Activated naive CD4-positive, alpha-beta T cell (primary cell): ENCODE measurements at regions not wholly inside any gene's neighbourhood (a gene's known extent, or its start where the extent isn't known, plus 50 kb on each side); places are given as distances from the start of the nearest gene placed in this dataset.

Experiments
- DNase-seq, 4 experiments: peaks; one replicate each; lab custom pipeline; 2025; lab: John Stamatoyannopoulos, UW

DNA sequence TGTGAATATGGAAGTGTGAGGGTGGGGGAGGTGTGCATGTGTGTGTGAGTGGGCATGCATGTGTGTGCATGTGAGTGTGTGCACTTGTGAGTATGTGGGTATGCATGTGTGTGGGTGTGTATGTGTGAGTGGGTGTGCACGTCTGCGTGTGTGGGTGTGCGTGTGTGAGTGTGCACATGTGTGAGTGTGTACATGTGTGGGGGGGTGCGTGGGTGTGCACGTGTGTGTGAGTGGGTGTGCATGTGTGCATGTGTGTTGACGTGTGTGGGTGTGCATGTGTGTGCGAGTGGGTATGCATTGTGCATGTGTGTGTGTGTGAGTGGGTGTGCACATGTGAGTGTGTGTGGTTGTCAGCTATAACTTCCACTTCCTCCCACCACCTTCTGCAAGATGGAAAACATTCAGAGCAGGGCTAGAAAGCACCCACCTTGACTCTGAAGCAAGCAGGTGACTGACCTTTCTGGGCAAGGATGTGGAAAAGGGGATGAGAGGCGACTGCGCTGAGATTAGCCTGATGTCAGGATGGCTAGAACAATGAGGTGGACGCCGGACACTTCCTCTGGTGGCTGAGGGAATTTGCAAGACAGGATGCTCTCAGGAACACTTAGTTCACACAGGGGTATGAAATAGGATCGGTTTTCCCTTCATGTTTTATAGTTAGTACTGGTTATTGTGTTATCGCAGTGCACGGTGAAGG, 103.6 kb downstream of the ACKR3 start:
- DNase-seq = no peak

DNA sequence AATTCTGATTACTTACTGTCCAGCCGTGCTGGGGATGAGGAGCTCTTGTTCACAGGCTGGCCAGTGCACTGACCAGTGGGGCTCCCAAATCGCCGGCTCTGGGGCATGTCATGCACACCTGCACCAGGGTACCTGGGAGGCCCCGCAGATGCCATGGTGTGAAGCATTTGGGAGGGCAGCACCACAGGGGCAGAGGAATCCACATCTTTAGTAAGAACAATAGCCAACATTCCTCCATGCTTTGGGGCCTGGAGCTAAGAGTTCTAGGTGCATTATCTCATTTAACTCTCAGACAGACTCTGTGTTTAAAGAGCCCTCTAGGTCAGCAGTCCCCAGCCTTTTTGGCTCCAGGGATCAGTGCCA, 104.2 kb downstream of the ACKR3 start:
- DNase-seq = no peak

DNA sequence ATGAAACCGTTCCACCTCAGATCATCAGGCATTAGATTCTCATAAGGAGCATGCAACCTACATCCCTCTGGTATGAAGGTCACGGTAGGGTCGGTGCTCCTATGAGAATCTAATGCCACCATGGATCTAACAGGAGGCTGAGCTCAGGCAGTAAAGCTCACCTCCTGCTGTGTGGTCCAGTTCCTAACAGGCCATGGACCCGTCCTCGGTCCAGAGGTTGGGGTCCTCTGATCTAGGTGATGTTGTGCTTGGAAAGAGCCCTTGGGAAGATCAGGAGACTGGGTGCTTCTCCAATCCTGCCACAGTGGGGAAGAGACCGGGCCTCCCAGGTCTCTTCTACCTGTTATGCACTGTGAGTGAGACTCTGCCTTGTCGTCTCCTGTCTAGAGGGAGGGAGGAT, 104.6 kb downstream of the ACKR3 start:
- no peak for DNase-seq

DNA sequence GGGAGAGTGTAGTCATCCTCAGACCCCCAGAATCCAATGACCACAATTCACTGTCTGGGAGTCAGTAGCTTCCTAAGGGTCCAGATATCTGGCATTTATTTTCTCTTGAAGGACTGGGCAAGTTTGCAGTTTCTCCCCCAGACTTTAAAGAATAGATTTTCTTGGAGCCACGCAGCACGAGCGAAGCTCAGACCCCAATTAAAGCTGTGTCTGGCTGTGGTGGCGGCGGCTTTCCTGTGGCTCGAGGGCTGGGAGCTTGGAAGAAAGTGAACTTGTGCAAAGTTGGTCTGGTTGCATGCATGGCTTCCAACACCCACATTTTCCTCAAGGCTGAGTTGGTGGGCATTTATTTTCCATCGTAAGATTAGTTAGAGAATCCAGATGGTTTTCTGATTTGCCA, 105.0 kb downstream of the ACKR3 start:
- DNase-seq = no peak

DNA sequence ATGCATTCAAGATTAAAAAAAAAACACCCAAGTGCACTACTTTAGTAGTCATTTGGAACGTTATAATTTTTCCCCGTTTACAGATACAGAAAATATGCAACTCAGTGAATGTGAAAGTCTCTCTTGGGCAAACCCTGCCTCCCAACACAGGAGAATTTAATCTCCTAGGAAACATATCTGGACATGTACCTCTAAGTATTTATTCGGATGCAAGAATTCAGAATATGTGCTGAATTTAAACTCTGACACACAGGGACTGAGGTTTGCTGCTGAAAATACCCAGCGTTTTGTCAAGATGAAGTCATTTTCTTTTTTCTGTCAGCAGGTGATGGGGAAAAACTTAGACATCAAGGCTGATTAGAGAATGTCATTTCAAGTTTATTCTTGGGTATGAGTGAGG, 105.4 kb downstream of the ACKR3 start:
- no peak for DNase-seq

DNA sequence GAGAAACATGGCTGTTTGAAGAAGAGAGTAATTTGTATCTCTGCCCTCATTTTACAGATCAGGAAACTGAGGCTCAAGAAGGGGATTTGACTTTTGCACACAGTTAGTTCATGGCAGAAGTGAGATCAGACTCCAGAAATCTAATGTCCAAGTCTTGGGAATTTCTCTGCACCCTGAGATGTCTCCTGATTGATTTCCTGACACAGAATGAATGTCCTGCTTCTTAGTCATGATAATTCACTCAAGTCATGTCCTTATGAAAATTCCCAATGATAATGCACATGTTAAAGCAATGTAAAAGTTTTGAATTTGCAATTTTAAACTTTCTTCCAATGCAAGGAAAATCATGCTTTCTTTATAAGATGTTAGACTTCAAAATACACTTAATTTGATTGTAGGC, 105.9 kb downstream of the ACKR3 start:
- no peak for DNase-seq

DNA sequence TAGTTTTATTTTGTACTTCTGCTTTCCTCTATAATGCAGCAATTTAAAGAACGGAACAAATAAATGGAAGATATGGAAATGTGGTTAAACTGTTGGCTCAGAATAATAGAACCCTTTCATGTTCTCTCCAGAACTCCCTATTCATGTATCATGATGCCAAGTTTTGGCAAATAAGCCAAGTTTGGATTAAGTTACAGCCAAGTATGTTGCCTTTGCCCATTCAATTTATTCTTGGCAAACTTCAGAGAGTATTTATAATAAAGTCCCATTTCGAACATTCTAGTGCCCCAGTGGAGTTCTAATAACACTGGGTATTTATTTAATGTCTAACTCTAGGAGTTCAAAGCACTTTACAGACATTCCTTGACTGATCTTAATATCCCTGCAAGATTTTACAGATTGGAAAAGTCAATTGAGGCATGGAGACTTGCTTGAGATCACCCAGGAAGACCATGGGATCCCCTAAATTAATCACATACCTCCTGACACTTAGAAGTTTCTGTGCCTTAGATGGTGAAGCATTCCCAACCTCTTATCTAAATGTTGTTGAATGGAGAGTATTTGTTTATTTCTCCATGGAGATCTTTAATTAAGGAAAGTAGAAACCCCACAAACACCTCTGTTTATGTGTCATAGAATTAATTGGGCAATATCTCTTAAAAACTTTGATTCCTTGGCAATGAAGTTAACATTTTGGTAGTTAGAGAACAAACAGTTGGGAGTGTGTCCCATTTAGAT, 106.7 kb downstream of the ACKR3 start:
- DNase-seq = no peak

DNA sequence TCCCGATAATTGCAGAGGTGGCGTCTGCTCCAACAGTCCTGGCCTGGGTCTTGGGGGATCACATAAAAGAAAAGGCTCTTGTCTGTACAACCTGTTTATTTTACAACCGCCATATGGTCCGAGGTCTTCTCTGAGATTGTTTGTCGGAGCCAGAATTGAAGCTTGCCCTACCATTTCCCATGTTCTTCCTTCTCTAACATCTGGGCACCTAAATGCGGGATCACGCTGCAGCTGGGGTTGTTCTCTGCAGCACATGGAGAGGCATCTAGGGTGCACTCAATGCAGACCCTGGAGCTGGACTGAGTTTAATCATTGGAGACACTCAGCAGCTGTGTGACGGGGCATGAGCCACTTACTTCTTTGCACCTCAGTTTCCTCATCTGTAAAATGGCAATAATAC, 107.7 kb downstream of the ACKR3 start:
- no peak for DNase-seq

DNA sequence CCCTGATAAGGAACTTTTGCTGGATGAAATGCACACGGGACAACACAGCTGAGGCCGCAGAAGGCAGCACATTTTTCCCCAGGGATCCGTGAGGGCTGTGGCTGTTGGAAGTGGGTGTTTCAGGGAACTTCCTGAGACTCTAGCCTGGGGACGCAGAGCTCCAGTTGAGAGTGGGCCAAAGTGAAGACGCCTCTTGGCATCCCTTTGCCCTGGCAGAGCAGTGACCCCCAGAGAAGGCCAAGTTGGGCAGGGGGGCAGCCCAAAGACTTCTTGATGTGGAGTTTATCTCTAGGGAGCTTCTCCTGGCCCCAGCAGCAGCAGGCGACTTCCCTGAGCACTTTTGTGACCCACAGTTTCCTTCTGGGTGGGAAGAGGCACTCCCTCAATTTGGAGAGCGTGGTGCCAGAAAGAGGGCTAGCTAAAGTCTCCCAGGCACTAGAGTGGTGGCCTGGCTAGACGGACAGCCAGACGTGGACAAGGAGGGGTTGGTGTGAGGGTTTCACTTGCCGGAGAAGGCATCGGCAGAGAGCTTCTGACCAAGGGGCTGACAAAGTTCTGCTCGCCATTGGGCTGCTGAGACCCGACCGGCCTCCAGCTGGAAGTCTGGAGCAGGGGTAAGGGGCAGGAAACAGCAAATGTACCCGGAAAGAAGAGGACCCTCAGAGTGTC, 108.8 kb downstream of the ACKR3 start:
- no peak for DNase-seq

DNA sequence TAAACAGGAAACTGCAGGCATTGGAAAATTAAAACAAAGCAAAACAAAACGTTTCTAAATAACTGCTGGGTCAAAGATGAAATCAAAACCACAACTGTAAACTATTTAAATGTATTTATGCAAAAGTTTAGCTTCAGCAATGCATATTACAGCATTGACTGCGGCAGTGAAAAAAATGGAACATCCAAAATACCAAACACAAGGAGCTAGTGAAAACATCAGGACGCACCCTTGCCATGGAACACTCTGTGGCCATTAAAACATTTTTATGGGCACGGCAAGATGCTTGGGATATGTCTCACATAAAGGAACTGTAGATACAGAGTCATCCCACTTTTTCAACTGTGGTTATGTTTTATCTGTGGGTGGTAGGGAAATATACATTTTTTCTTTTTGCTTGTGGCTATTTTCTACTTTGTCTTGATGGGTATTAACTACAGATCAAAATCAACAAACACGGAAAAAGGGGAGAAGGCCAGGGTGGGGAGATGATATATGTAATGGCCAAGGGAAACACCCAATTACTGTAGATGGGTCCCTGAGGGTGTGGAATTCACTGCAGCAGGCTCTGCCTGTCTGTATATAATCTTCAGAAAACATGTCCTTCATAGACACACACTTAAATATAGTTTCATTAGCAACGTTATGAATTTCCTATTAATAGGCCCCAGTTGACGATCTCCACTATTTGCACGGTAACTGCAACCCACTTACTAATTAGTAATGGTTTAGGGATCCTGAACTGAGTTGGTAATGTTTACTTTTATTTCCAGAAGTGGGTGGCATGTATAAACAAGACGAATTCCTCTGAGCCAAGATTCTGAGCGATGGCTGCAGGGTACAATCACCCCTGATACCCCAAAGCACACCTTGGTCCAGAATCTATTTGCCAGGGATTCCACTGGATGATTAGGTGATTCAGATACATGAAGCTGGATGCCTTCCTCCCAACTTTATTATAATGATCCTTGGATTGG, 110.5 kb downstream of the ACKR3 start:
- no peak for DNase-seq

DNA sequence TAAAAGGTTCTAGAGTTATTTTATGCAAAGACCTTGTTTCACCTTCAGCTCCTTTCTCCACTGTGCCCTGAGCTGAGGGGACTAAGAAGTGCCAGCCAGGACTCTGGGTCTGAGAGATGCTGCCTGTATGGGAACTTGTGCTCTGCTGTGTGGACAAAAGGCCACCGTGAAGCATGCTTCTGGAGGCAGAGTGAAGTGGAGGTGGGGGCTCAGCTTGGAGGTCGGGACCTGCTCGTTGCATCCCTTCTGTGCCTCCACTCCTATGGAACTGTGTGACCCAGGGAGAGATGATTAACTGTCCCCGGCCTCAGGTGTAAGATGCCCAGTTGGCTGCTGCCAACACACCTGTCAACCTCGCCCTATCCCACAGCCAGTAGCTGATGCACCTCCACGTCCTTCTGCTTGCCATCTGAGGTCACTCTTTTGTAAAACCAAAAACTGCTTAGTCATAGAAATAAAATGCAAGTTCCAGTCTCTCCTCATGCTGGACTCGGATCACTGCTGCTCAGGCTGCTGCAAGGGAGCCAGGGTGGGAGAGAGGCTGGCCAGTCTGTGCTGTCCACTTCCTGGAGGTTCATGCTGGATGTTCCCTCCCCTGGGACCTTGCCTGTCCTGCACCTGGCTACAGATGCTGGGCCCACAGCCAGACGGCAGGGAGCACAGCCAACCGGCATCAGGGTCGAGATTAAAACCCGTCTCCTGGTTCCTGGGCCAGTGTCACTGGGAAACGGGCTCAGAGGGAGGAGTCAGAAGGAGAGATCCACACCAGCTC, 113.2 kb downstream of the ACKR3 start:
- no peak for DNase-seq

DNA sequence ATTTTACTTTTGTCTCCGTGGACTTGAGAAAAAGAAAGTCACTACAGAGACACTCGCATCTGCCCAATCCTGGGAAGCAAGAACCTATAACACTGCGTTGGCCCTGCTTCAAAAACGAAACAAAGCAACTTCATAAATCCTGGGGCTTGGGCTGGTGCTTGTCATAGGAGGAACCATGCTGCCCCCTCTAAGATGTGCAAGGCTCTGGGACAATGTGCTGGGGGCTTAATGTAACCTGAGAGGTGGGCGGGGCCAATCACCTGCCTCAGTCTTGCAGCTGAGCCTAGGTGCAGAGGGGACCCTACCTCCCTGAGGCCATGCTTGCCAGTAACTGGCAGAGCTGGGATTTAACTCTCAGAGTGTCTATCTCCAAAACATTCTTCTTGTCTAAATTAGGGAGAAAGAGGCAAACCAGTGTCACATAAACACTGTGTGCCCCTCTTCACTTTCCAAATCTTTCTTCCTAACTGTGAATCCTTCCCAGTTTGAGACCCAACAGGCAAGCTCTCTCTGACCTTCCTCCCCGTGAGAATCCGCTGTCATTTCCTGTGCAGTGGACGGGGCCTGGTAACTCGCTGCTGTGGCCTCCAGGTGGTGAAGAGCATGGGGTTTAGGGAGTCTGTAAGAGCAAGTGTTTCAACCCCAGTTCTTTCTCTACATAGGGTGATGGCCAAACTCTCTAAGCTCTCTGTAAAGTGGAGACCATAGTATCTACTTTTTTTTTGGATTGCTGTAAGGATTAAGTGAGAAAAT, 115.1 kb downstream of the ACKR3 start:
- no peak for DNase-seq

DNA sequence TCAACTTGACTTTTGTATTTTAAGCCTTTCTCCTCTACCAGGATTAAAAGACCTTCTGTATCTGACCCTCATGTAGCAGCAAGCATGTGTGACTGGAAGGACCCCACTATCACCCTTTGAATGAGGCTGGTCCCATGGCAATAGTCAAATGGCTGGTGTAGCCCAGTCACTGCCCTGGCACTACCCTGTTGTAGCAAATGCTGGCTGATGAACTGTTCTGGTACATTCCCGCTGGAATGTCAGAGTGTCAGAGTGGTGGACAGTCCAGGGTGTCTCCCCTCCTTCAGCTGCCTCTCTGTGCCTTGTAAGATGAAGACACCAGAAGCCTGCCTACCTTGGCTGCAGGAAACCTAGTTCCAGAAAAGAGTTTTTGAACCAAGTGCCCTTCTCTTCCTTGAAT, 115.7 kb downstream of the ACKR3 start:
- DNase-seq = no peak

DNA sequence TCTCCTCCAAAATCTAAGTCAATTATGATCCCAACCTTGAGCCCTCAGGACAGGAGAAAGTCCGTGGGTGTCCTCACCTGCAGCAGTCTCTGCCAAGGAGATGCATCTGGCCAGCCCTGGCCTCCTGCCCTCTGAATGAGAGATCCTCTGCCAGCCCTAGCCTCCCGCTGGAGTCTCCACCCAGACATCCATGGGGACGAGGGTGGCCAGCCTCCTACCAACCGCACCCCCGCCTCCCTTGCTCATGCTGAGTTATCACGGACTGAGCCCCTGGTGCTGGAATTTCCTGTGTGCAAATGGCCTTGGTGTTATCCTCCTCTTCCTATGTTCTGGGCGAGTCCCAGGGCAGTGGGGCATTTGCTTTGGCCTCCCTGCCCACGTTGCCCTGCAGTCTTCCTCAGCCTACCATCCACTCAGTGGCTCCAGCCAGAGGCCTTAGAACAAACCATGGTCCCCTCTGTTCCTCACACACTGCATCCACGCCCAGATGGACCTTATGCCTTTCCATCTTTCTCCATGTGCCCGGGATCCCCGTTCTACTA, 116.4 kb downstream of the ACKR3 start:
- no peak for DNase-seq

DNA sequence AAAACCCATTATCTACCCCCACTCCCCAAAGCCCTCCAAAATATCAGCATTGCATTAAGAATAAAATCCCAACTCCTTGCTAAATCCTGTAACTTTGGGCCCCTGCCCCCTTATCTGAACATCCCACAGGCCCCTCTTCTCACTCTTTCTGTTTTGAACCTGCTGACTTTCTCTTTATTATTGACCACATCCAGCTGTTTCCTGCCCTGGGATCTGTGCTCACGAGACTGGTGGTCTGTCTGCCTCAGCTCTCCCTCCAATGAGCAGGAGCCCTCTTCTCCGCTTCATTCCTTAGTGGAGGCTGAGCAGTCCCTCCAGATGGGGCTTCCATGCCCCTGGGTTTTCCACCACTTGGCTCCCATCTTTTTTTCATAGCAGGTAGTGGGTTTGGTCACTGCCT, 116.9 kb downstream of the ACKR3 start:
- DNase-seq = no peak

DNA sequence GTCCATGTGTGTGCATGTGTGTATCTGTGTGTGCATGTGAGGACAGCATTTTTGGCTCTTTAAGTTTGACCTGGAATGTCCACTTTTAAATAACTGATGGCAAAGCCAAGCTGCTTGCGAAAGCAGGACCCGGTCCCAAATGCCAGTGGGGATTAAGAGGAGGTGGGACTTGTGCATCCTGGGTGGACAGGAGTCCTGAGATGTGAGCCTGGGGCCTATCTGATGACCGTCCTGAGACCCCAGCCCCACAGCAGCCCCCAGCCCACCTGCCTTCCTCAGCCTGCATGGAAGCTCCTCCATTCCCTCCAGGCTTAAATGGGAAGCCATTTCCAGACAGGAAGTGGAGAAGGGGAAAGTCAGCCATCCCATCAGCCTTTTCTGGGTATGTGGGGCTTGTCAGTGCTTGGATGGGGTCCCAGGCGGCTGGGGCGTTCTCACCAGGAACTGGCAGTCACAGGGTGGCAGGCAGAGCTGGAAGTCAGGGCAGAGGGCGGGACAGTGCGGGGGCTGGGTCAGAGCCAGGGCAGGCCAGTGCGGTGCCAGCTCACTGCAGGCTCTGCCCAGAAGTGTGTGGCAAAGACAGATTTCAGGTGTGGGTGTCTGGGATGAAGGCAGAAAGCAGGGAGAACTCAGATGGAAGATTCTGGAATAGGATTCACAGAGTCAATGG, 117.8 kb downstream of the ACKR3 start:
- DNase-seq = no peak

DNA sequence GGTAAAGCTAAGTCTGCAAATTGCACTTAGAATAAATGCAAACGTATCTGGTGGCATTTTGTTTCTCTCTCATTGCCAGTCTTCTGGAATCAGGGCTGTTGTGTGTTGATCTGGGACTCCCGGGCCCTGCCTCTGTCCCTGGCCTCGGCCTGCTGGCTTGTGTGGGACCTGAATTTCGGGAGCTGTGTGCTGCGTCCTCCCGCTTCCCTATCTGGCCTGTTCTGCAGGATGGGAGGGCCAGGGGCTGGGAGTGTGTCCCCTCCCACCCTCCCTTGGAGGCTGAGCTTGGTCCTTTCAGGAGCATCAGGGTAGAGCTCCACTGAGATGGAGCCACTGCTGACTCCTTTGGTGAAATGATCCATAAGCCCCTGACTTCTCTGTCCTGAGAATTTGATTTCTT, 118.5 kb downstream of the ACKR3 start:
- no peak for DNase-seq

DNA sequence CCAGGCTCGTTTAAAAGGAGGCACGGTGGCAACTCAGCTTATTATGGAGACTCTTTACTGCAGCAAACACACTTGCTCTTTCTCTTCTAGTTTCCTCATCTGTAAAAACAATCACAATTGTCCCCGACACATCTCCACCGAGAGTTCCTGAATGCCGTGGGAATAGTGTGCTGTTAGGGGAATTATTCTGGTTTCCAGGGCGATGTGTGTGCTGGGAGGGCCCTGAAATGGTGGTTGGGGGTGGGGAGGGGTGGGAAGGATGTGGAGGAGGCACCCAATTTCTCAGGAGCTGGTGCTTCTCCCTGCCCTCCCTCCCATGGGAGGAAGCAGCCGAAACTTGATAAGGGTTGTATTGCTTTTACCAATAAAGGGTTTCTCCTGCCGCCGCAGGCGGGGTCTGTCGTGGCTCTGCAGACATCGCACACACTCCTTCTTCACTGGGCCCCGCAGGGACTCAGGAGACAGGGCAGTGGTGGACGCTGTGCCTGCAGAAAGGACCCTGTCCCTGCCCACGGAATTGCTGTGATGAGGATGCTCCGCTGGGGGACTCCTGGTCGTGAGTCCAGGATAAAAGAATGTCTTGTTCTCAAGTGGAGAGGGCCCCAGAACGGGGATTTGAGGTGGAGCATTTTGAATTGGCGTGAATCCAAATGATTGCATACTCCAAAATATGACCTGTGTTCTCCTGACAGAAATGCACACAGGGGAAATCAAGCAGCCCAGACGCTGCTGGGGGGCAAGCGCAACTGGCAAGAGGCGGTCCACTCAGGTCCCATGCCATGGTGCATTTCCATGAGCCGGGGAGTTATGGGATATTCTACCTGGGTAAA, 119.2 kb downstream of the ACKR3 start:
- no peak for DNase-seq

DNA sequence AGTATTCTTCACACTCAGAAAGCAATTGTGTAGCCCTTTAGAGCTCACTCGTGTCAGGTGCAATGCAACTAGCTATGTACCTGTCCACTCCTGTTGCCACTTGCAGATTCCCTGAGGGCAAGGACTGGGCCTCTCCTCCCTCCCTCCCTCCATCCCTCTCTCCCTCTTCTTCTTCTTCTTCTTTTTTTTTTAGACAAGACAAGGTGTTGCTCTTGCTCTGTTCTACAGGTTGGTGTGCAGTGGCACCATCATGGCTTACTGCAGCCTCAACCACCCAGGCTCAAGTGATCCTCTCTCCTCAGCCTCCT, 119.7 kb downstream of the ACKR3 start:
- DNase-seq = no peak
